ENCODE measurements at regions not wholly inside any gene's neighbourhood (a gene's known extent, or its start where the extent isn't known, plus 50 kb on each side); places are given as distances from the start of the nearest gene placed in this dataset.

DNA sequence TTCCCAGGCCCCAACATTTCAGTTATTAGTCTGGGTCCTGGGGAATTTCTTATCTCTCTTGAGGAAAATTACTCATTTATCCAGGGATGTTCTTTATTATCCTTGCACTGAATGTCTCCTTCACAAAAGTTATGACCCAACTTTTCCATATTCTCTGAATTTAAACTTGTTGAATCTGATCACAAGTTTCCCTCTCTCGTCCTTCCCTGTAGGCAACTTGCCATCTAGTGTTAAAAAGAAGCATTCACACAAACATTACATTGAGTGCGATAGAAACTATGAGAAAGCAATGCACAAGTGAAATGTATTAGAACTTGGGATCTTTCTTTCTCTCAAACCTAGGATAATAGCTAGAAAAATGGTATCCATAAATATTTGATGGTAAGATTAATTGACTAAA is 608.4 kb downstream of the FSCB start:
- TF ChIP-seq ZFP30 (CRISPR knock-in tag; IDR thresholded peaks at IDR 0.05) (no peak), PATZ1 (CRISPR knock-in tag; IDR thresholded peaks at IDR 0.05; ENCODE audit: borderline replicate concordance) (no peak), RARB (CRISPR knock-in tag; IDR thresholded peaks at IDR 0.05) (no peak), ARNTL (CRISPR knock-in tag; IDR thresholded peaks at IDR 0.05; ENCODE audit: borderline replicate concordance, low read depth) (no peak), OSR1 (CRISPR knock-in tag; IDR thresholded peaks at IDR 0.05) (no peak), TSHZ2 (CRISPR knock-in tag; IDR thresholded peaks at IDR 0.05) (no peak), TCF4 (CRISPR knock-in tag; IDR thresholded peaks at IDR 0.05; ENCODE audit: borderline replicate concordance) (no peak), ZNF8 (CRISPR knock-in tag; IDR thresholded peaks at IDR 0.05) (no peak), PPARA (CRISPR knock-in tag; IDR thresholded peaks at IDR 0.05; ENCODE audit: borderline replicate concordance) (no peak), ESRRG (CRISPR knock-in tag; IDR thresholded peaks at IDR 0.05) (no peak), ZC3H10 (CRISPR knock-in tag; IDR thresholded peaks at IDR 0.05) (no peak), CSDC2 (CRISPR knock-in tag; IDR thresholded peaks at IDR 0.05) (no peak)
- TF ChIP-seq, protein P1, sequence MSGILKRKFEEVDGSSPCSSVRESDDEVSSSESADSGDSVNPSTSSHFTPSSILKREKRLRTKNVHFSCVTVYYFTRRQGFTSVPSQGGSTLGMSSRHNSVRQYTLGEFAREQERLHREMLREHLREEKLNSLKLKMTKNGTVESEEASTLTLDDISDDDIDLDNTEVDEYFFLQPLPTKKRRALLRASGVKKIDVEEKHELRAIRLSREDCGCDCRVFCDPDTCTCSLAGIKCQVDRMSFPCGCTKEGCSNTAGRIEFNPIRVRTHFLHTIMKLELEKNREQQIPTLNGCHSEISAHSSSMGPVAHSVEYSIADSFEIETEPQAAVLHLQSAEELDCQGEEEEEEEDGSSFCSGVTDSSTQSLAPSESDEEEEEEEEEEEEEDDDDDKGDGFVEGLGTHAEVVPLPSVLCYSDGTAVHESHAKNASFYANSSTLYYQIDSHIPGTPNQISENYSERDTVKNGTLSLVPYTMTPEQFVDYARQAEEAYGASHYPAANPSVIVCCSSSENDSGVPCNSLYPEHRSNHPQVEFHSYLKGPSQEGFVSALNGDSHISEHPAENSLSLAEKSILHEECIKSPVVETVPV (CRISPR knock-in tag; IDR thresholded peaks at IDR 0.05): no peak
- TF ChIP-seq, protein P2, sequence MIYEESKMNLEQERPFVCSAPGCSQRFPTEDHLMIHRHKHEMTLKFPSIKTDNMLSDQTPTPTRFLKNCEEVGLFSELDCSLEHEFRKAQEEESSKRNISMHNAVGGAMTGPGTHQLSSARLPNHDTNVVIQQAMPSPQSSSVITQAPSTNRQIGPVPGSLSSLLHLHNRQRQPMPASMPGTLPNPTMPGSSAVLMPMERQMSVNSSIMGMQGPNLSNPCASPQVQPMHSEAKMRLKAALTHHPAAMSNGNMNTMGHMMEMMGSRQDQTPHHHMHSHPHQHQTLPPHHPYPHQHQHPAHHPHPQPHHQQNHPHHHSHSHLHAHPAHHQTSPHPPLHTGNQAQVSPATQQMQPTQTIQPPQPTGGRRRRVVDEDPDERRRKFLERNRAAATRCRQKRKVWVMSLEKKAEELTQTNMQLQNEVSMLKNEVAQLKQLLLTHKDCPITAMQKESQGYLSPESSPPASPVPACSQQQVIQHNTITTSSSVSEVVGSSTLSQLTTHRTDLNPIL (CRISPR knock-in tag; IDR thresholded peaks at IDR 0.05; ENCODE audit: low read depth): no peak
